Pancreas (tissue), 10 donors: ENCODE measurements at regions not wholly inside any gene's neighbourhood (a gene's known extent, or its start where the extent isn't known, plus 50 kb on each side); places are given as distances from the start of the nearest gene placed in this dataset.

Experiments
- ATAC-seq, 4 donors: fragments of 200-7000 bp; cut with Tn5 transposase; one replicate each; pipeline versions ENCODE4 v1.8.0 to v1.9.1; 2020; ENCODE audit warnings: mild to moderate bottlenecking in 4 of 4, moderate library complexity in 4 of 4
- DNase-seq, 6 donors: peaks; one replicate each; pipeline ENCODE4 v3.0.0-alpha.2; 2020
- FAIRE-seq: peaks from 2 replicates; lab custom pipeline; 2012; peaks lifted over from hg19 to GRCh38; lab: Jason Lieb, UNC
- H3K27ac ChIP-seq, 4 donors: fragments of 200-600 bp; sonication (generic); 1 replicate in 3 of 4; 2 replicates in 1 of 4; pipeline versions ENCODE4 v1.5.0 to v1.8.0; 2020
- H3K27me3 ChIP-seq, 4 donors: fragments of 200-600 bp; one replicate each; pipeline ENCODE4 v1.8.0; 2021
- H3K36me3 ChIP-seq, 3 donors: fragments of 200-600 bp; sonication (generic) in 1 of 3; one replicate each; pipeline versions ENCODE4 v1.5.0 to v1.8.0; 2020 to 2021
- H3K4me1 ChIP-seq, 3 donors: fragments of 200-600 bp; one replicate each; pipeline ENCODE4 v1.8.0; 2021
- H3K4me3 ChIP-seq, 4 donors: fragments of 200-600 bp; sonication (generic) in 2 of 4; one replicate each; pipeline versions ENCODE4 v1.5.0 to v1.8.0; 2020 to 2021
- H3K9me3 ChIP-seq, 4 donors: fragments of 200-600 bp; one replicate each; pipeline ENCODE4 v1.8.0; 2021
- WGBS, 2 donors: extraction: QIAGEN DNeasy Blood & Tissue Kit; methylation state at CpG; one replicate each; pipeline ENCODE4 v1.1.7; 2013; 5-methylcytosine and 5-hydroxymethylcytosine counted together
- intact Hi-C, 3 donors: fragments of 100-400 bp; cut with DNase I; formaldehyde crosslinking; loops; one replicate each; pipeline versions ENCODE4 v1.11.1 to v1.14.2; 2022
- TF ChIP-seq, protein P1 (sequence below), 4 donors: fragments of 200-600 bp; sonication (generic) in 3 of 4; IDR thresholded peaks; one replicate each; pipeline versions ENCODE4 v1.5.0 to v1.8.0; 2021; ENCODE audit warnings: antibody characterized with exemption in 4 of 4
- donor health status: healthy with polysubstance abuse.
- donor health status: DM: no; HTN: no; CAD: no; lungs with moderate emphysema.
- donor health status: DM: no; HTN: no; CAD: no.
- donor health status: control.
- donor health status: control.
- donor health status: Bipolar disorder and iron deficiency.
- donor health status: DM: yes; HTN: yes; CAD: no.
- donor health status: DM: no; HTN: no; CAD: no.
- donor health status: DM: no; HTN: no; CAD: no.
- donor health status: DM: yes; HTN: yes; CAD: no.

DNA sequence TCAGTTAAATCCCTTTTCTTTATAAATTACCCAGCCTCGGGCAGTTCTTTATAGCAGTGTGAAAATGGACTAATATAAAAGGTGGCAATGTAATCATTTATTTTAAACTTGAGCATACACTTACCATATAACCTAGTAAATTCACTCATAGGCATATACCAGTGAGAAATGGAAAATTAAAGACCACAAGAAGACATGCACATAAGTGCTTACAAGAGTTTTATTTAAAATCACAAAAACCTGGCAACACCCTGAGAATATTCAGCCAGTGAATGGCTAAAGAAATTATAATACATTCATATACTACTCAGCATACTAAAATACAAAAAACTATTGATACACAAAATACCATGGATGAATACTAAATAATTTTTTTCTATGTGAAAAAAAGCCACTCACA, 1017.5 kb upstream of the TMEM132C start:
- peaks cover 0 to 3% (median 0%) of the 10 kb centered on the region in 4 donors for H3K27me3 ChIP-seq
- FAIRE-seq (no peak), ATAC-seq (no peak), DNase-seq (no peak)
- no peaks in the 10 kb centered on the region for H3K9me3 ChIP-seq
- no peak overlapping the region for H3K4me3 ChIP-seq
- H3K27ac ChIP-seq = no peak overlapping the region
- TF ChIP-seq, protein P1, sequence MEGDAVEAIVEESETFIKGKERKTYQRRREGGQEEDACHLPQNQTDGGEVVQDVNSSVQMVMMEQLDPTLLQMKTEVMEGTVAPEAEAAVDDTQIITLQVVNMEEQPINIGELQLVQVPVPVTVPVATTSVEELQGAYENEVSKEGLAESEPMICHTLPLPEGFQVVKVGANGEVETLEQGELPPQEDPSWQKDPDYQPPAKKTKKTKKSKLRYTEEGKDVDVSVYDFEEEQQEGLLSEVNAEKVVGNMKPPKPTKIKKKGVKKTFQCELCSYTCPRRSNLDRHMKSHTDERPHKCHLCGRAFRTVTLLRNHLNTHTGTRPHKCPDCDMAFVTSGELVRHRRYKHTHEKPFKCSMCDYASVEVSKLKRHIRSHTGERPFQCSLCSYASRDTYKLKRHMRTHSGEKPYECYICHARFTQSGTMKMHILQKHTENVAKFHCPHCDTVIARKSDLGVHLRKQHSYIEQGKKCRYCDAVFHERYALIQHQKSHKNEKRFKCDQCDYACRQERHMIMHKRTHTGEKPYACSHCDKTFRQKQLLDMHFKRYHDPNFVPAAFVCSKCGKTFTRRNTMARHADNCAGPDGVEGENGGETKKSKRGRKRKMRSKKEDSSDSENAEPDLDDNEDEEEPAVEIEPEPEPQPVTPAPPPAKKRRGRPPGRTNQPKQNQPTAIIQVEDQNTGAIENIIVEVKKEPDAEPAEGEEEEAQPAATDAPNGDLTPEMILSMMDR (IDR thresholded peaks at IDR 0.05) = no peak
- H3K4me1 ChIP-seq = peaks cover 0 to 3% (median 0%) of the 10 kb centered on the region in 3 donors
- H3K36me3 ChIP-seq = no peaks in the 10 kb centered on the region
- intact Hi-C loops = no loop called here
- WGBS, 2 donors = 49 to 50% methylated on average over 1 of the region's 1 CpG

DNA sequence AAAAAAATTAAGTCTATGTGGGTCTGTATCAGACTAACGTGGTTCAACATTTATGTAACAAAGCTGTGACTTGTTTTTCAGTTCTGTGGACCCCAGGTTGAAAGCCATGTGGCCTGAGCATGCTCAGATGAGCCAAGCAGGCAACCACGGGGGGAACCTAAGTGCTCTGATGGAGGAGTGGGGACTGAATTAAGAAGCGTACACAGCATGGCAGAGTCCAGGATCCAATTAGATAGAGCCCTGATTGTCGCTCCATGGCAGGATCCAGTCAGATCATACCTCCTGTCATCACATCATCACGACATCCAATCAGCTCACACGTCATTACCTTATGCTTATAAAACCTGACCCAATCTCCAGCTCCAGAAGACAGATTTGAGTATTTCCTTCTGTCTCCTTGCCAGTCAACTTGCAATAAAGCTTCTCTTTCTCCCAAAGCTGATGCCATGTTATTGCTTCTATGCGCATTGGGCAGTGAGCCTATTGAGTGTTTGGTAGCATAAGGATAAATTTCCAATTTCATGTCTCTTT, 1013.1 kb upstream of the TMEM132C start:
- TF ChIP-seq, protein P1 (IDR thresholded peaks at IDR 0.05) = no peak
- DNase-seq (no peak), ATAC-seq (no peak), FAIRE-seq (no peak)
- no peaks in the 10 kb centered on the region for H3K9me3 ChIP-seq
- H3K4me3 ChIP-seq = no peak overlapping the region
- intact Hi-C loops = no loop called here
- peaks cover 0 to 13% (median 0%) of the 10 kb centered on the region in 3 donors for H3K4me1 ChIP-seq
- no peak overlapping the region for H3K27ac ChIP-seq
- peaks cover 0 to 3% (median 0%) of the 10 kb centered on the region in 4 donors for H3K27me3 ChIP-seq
- H3K36me3 ChIP-seq = no peaks in the 10 kb centered on the region
- WGBS, 2 donors = 72 to 81% methylated on average over 7 of the region's 7 CpGs

DNA sequence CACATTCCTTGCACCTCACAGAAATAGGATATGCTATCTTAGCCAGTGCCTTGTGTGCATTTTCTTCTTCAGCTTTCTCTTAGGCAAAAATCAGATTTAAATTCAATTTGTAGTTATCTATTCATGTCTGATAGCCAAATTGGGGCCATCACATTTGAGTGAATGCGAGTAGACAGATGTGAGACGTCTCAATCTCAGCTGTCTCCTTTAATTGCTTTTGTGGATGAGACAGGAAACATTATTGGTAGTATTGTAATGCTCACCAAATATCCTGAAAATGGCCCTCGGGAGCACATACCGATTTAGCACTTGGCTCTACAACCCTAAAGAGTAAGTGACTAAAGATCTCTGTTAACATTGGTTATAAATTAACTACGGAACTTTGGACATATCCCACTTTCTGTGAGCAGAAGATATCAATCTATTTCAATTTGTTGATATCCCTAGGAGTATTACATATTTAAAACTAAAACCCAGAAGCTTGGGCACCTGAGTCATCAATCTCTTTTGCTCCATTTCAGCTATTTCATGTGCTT, 1012.5 kb upstream of the TMEM132C start:
- no peak overlapping the region for H3K4me3 ChIP-seq
- no peaks in the 10 kb centered on the region for H3K36me3 ChIP-seq
- no peak overlapping the region for H3K27ac ChIP-seq
- no peak for FAIRE-seq
- intact Hi-C loops = no loop called here
- H3K27me3 ChIP-seq = peaks cover 0 to 3% (median 0%) of the 10 kb centered on the region in 4 donors
- DNase-seq = no peak
- WGBS, 2 donors = 19% methylated on average over 5 of the region's 5 CpGs
- H3K4me1 ChIP-seq = peaks cover 0 to 13% (median 0%) of the 10 kb centered on the region in 3 donors
- peak in 1 of 4 donors; percentile 37 for ATAC-seq
- no peaks in the 10 kb centered on the region for H3K9me3 ChIP-seq
- TF ChIP-seq, protein P1 (IDR thresholded peaks at IDR 0.05) = no peak

DNA sequence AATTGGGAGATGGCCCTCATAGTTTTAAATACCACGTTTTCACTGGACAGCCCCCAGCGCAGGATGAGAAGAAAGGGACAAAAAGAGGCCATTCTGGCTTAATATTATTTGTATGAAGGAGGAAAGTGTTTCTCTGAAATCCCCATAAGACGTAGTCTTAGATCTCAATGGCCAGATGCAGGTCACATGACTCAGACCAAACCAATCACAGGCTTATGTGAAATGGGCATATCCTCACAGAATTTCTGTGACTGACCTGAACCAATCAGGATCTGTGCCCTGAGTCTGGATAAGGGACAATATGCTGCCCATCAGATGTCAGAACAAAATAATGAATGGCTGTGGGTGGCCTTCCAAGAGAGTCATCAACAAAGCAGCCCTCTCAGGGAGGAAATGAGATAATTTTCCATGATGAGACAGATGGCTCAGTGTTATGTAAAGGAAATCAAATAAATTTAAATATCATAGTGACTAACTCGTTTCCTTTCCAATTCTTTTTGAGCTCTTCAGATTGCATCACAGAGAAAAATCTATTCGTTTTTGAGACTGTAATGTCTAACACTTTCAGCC, 1009.5 kb upstream of the TMEM132C start:
- intact Hi-C loops = no loop called here
- DNase-seq (no peak), ATAC-seq (no peak), FAIRE-seq (no peak)
- 66 to 77% methylated on average over 5 of the region's 5 CpGs for WGBS, 2 donors
- Histone ChIP-seq H3K36me3 (no peaks in the 10 kb centered on the region), H3K4me1 (peaks cover 0 to 13% (median 0%) of the 10 kb centered on the region in 3 donors), H3K27ac (no peak overlapping the region), H3K27me3 (peaks cover 0 to 3% (median 0%) of the 10 kb centered on the region in 4 donors), H3K4me3 (no peak overlapping the region), H3K9me3 (no peaks in the 10 kb centered on the region)
- TF ChIP-seq, protein P1 (IDR thresholded peaks at IDR 0.05) = no peak

DNA sequence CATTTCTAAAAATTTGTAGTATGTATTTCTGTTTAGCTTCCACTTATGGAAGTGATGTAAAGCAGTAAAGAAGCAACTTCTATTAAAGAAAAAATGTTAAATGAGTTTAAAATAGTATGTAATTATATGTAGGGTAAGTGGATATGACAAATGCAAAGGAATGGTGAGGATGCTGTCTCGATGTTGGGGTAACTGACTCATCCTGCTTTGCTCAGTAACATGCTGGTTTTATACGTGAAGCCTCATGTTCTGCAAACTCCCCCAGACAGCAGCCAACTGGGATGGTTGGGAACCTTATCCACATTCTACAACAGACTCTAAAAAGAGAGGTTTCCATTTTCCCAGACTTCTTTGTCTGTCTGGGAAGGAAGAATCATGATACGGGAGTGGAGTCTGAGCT, 1006.4 kb upstream of the TMEM132C start:
- Histone ChIP-seq H3K4me3 (no peak overlapping the region), H3K9me3 (no peaks in the 10 kb centered on the region), H3K4me1 (no peaks in the 10 kb centered on the region), H3K27me3 (no peaks in the 10 kb centered on the region), H3K27ac (no peak overlapping the region), H3K36me3 (no peaks in the 10 kb centered on the region)
- FAIRE-seq (no peak), DNase-seq (no peak), ATAC-seq (no peak)
- WGBS, 2 donors = 65 to 85% methylated on average over 3 of the region's 3 CpGs
- TF ChIP-seq, protein P1 (IDR thresholded peaks at IDR 0.05) = no peak
- intact Hi-C loops = no loop called here
